K562 (cell line): ENCODE measurements at regions not wholly inside any gene's neighbourhood (a gene's known extent, or its start where the extent isn't known, plus 50 kb on each side); places are given as distances from the start of the nearest gene placed in this dataset.

Experiments used
- ATAC-seq: fragments of 200-7000 bp; cut with Tn5 transposase; 3 replicates; pipeline ENCODE4 v1.9.1; 2020; ENCODE audit warnings: moderate library complexity
- BruUV-seq: library from RNA; stranded (reverse); fragments of 400-500 nt; replicated peaks from 2 replicates; lab custom pipeline; 2021; lab: Mats Ljungman, UMichigan
- CTCF ChIA-PET: fragments of 300-600 bp; formaldehyde crosslinking; extraction: SDS; loops from one replicate; lab custom pipeline; 2021; ENCODE audit warnings: low intra/inter-chr PET ratio; lab: Yijun Ruan, JAX
- POLR2A ChIA-PET: fragments of 300-600, 350-650 bp; sonication (Branson Sonifier 250); formaldehyde crosslinking; extraction: SDS; loops from one replicate; lab custom pipeline; 2021; ENCODE audit warnings: antibody characterized with exemption, inconsistent platforms; lab: Yijun Ruan, JAX
- DNase-seq, 4 experiments: peaks; one replicate each; pipeline versions ENCODE4 v3.0.0 to v3.0.0-alpha.2; 2011 to 2018; ENCODE audit warnings: low spot score in 3 of 4, mixed read lengths in 3 of 4; ENCODE audit errors: extremely low read depth in 1 of 4
- FAIRE-seq: peaks from 2 replicates; lab custom pipeline; 2011; peaks lifted over from hg19 to GRCh38; lab: Jason Lieb, UNC
- H2AFZ ChIP-seq: 2 replicates; pipeline ENCODE4 v1.6.0; 2011; ENCODE audit warnings: low read depth, low read length, control low read depth, inconsistent platforms
- H3K27ac ChIP-seq: fragments of 200-600 bp; 3 replicates; pipeline ENCODE4 v1.8.0; 2011; ENCODE audit warnings: low read depth, mild to moderate bottlenecking, control low read depth, inconsistent platforms, low read length, moderate library complexity, mixed read lengths; ENCODE audit errors: extremely low read depth
- H3K27me3 ChIP-seq, 2 experiments: fragments of 300-600 bp in 1 of 2; 2 replicates in 1 of 2; 3 replicates in 1 of 2; pipeline versions ENCODE4 v1.6.0 to v1.8.0; 2011; ENCODE audit warnings: inconsistent platforms in 2 of 2, low read length in 2 of 2, mild to moderate bottlenecking in 1 of 2, mixed read lengths in 1 of 2, moderate library complexity in 1 of 2; ENCODE audit not compliant: control insufficient read depth in 2 of 2, insufficient read depth in 2 of 2
- H3K36me3 ChIP-seq: fragments of 300-600 bp; 3 replicates; pipeline ENCODE4 v1.8.0; 2011; ENCODE audit warnings: mild to moderate bottlenecking, low read length, inconsistent platforms; ENCODE audit not compliant: control insufficient read depth, insufficient read depth
- H3K4me1 ChIP-seq, 2 experiments: fragments of 200-600 bp in 1 of 2; replicated peaks in 1 of 2; 2 replicates in 1 of 2; 3 replicates in 1 of 2; pipeline versions ENCODE4 v1.5.1 to v1.8.0; 2011; ENCODE audit warnings: inconsistent platforms in 2 of 2, low read length in 2 of 2, mild to moderate bottlenecking in 1 of 2, mixed read lengths in 1 of 2, moderate library complexity in 1 of 2; ENCODE audit not compliant: control insufficient read depth in 2 of 2, insufficient read depth in 2 of 2
- H3K4me2 ChIP-seq: 2 replicates; pipeline ENCODE4 v1.6.1; 2011; ENCODE audit warnings: low read length, control low read depth, inconsistent platforms, mixed read lengths; ENCODE audit not compliant: insufficient read depth
- H3K4me3 ChIP-seq: fragments of 200-600 bp; sonication (generic), shearing (Covaris generic); 2 replicates; pipeline ENCODE4 v1.5.1; 2016; ENCODE audit warnings: control low read depth, inconsistent platforms
- H3K79me2 ChIP-seq: fragments of 200-600 bp; 3 replicates; pipeline ENCODE4 v1.8.0; 2011; ENCODE audit warnings: low read length, inconsistent platforms; ENCODE audit not compliant: control insufficient read depth, insufficient read depth
- H3K9ac ChIP-seq, 2 experiments: 2 replicates each; pipeline versions ENCODE4 v1.6.0 to v1.6.1; 2011; ENCODE audit warnings: low read depth in 2 of 2, low read length in 2 of 2, control low read depth in 1 of 2, inconsistent platforms in 1 of 2, mild to moderate bottlenecking in 1 of 2, mixed read lengths in 1 of 2; ENCODE audit not compliant: insufficient read depth in 1 of 2
- H3K9me1 ChIP-seq: one replicate; pipeline ENCODE4 v1.6.0; 2011; ENCODE audit warnings: inconsistent platforms, mild to moderate bottlenecking, low read length, moderate library complexity; ENCODE audit not compliant: control insufficient read depth, insufficient read depth
- H3K9me3 ChIP-seq: replicated peaks from 2 replicates; pipeline ENCODE4 v1.5.1; 2011; ENCODE audit warnings: low read depth, low read length, inconsistent platforms; ENCODE audit not compliant: control insufficient read depth, insufficient read depth
- H4K20me1 ChIP-seq: replicated peaks from 2 replicates; pipeline ENCODE4 v1.6.1; 2011; ENCODE audit warnings: low read length, inconsistent platforms, mixed read lengths; ENCODE audit not compliant: control insufficient read depth, insufficient read depth
- EP300 ChIP-seq: IDR thresholded peaks from 2 replicates; pipeline ENCODE4 v1.6.1; 2012; ENCODE audit warnings: low read length, improper control_type of control experiment
- GTF3C2 ChIP-seq: IDR thresholded peaks from 3 replicates; pipeline ENCODE4 v1.6.1; 2011; ENCODE audit warnings: borderline replicate concordance, mild to moderate bottlenecking, moderate library complexity; ENCODE audit not compliant: insufficient read length; ENCODE audit errors: extremely low read depth
- KDM5B ChIP-seq: fragments of 200-600 bp; sonication (generic); IDR thresholded peaks from 2 replicates; pipeline ENCODE4 v1.6.1; 2012; ENCODE audit warnings: low read depth, mild to moderate bottlenecking, moderate library complexity, low read length, control low read depth, inconsistent platforms; ENCODE audit not compliant: insufficient replicate concordance
- MECOM ChIP-seq: fragments of 250-450 bp; sonication (Bioruptor Pico); IDR thresholded peaks from 2 replicates; pipeline ENCODE4 v1.8.0; 2022; ENCODE audit warnings: inconsistent platforms
- NCOA1 ChIP-seq: fragments of 450-650 bp; IDR thresholded peaks from 2 replicates; pipeline ENCODE4 v1.6.1; 2016; ENCODE audit warnings: low read depth
- PRMT5 ChIP-seq: sonication (generic); formaldehyde crosslinking; IDR thresholded peaks from 2 replicates; pipeline ENCODE4 v1.5.0; 2020; ENCODE audit warnings: missing genetic modification reagents
- RCOR1 ChIP-seq, 2 experiments: IDR thresholded peaks; 2 replicates each; pipeline ENCODE4 v1.6.1; 2012; ENCODE audit warnings: low read depth in 2 of 2, low read length in 2 of 2, borderline replicate concordance in 1 of 2, improper control_type of control experiment in 1 of 2
- SMC3 ChIP-seq: conservative IDR thresholded peaks from 2 replicates; pipeline ENCODE4 v1.6.1; 2011; ENCODE audit warnings: low read depth, low read length, improper control_type of control experiment; ENCODE audit not compliant: insufficient read depth
- TFAM ChIP-seq: fragments of 250-450 bp; sonication (Bioruptor Pico); conservative IDR thresholded peaks from 2 replicates; pipeline ENCODE4 v1.5.0; 2021; ENCODE audit warnings: mild to moderate bottlenecking, moderate library complexity
- TRIM24 ChIP-seq, 2 experiments: fragments of 450-650 bp; IDR thresholded peaks; 2 replicates each; pipeline ENCODE4 v1.6.1; 2016
- ZNF175 ChIP-seq: fragments of 200-800 bp; sonication (Bioruptor generic); IDR thresholded peaks from 2 replicates; pipeline ENCODE4 v1.6.1; 2016; ENCODE audit warnings: low read depth, mild to moderate bottlenecking, missing genetic modification characterization, missing compliant biosample characterization
- ZNF197 ChIP-seq: fragments of 200-800 bp; sonication (Bioruptor generic); IDR thresholded peaks from 2 replicates; pipeline ENCODE4 v1.6.1; 2016; ENCODE audit warnings: low read depth, missing genetic modification characterization, missing compliant biosample characterization
- ZNF282 ChIP-seq: sonication (generic); formaldehyde crosslinking; IDR thresholded peaks from 2 replicates; pipeline ENCODE4 v1.8.1; 2023; ENCODE audit warnings: missing genetic modification reagents
- ZNF408 ChIP-seq: fragments of 250-450 bp; sonication (Bioruptor Pico); IDR thresholded peaks from 2 replicates; pipeline ENCODE4 v1.4.0; 2020; ENCODE audit warnings: low read depth, mild to moderate bottlenecking, moderate library complexity
- ZNF57 ChIP-seq: fragments of 450-650 bp; formaldehyde crosslinking; IDR thresholded peaks from 2 replicates; pipeline ENCODE4 v1.4.0; 2020; ENCODE audit warnings: mild to moderate bottlenecking, moderate library complexity
- WGBS: fragments of 100-300 bp; shearing (Covaris generic); methylation state at CpG from one replicate; pipeline ENCODE4 v1.1.6; 2016; ENCODE audit warnings: low coverage, mixed read lengths; ENCODE audit not compliant: insufficient coverage; ENCODE audit errors: missing lambda C conversion rate; 5-methylcytosine and 5-hydroxymethylcytosine counted together
- in situ Hi-C: fragments of 300-500 bp; cut with MboI; formaldehyde crosslinking; loops from 4 replicates; pipeline ENCODE4 v1.15.0; 2018; ENCODE audit warnings: inconsistent platforms, mixed read lengths
- intact Hi-C: fragments of 100-400 bp; cut with micrococcal nuclease; formaldehyde crosslinking; loops from 2 replicates; pipeline ENCODE4 v1.14.2; 2022
- TF ChIP-seq, protein P1 (sequence below): conservative IDR thresholded peaks from 2 replicates; pipeline ENCODE4 v1.6.1; 2011; ENCODE audit warnings: low read depth, mild to moderate bottlenecking, low read length; ENCODE audit not compliant: control insufficient read depth
- TF ChIP-seq, protein P2 (sequence below): fragments of 450-650 bp; IDR thresholded peaks from 2 replicates; pipeline ENCODE4 v1.6.1; 2016; ENCODE audit warnings: missing biosample characterization, missing genetic modification characterization

GRCh38 chr11:45482331-45482730, 183.1 kb downstream of the CHST1 start:
- no peaks in the 10 kb centered on the region for H3K9me3 ChIP-seq
- TF ChIP-seq, protein P1, sequence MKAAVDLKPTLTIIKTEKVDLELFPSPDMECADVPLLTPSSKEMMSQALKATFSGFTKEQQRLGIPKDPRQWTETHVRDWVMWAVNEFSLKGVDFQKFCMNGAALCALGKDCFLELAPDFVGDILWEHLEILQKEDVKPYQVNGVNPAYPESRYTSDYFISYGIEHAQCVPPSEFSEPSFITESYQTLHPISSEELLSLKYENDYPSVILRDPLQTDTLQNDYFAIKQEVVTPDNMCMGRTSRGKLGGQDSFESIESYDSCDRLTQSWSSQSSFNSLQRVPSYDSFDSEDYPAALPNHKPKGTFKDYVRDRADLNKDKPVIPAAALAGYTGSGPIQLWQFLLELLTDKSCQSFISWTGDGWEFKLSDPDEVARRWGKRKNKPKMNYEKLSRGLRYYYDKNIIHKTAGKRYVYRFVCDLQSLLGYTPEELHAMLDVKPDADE = no peak
- TF ChIP-seq ZNF197 (CRISPR knock-in tag) (no peak), ZNF57 (CRISPR knock-in tag) (no peak), SMC3 (no peak), RCOR1 (IDR thresholded peaks at IDR 0.05; ENCODE audit: borderline replicate concordance in 1 of 2, low read depth in 2 of 2, low read length in 2 of 2) (no peak), TFAM (no peak), GTF3C2 (no peak), MECOM (CRISPR knock-in tag) (no peak), NCOA1 (no peak), PRMT5 (CRISPR knock-in tag) (no peak), ZNF175 (CRISPR knock-in tag) (no peak), ZNF408 (no peak), TRIM24 (IDR thresholded peaks at IDR 0.05) (no peak), KDM5B (no peak), EP300 (no peak), ZNF282 (CRISPR knock-in tag) (no peak)
- TF ChIP-seq, protein P2, sequence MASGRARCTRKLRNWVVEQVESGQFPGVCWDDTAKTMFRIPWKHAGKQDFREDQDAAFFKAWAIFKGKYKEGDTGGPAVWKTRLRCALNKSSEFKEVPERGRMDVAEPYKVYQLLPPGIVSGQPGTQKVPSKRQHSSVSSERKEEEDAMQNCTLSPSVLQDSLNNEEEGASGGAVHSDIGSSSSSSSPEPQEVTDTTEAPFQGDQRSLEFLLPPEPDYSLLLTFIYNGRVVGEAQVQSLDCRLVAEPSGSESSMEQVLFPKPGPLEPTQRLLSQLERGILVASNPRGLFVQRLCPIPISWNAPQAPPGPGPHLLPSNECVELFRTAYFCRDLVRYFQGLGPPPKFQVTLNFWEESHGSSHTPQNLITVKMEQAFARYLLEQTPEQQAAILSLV = no peak
- TF ChIP-seq, all 486 proteins: peak for 0
- BruUV-seq = no TSS peak
- no peak for ATAC-seq
- Histone ChIP-seq H3K36me3 (no peaks in the 10 kb centered on the region), H3K4me1 (no peaks in the 10 kb centered on the region), H2AFZ (no peak overlapping the region), H3K27ac (no peak overlapping the region), H4K20me1 (no peaks in the 10 kb centered on the region; the same call in 1 of the 2 replicates), H3K4me3 (no peak overlapping the region), H3K79me2 (no peaks in the 10 kb centered on the region), H3K4me2 (no peak overlapping the region), H3K27me3 (peaks cover 12 to 18% of the 10 kb centered on the region in 2 experiments; a peak in 3 of 5 replicates), H3K9me1 (no peaks in the 10 kb centered on the region), H3K9ac (no peak overlapping the region)
- no peak for DNase-seq
- in situ Hi-C loops = no loop called here
- POLR2A ChIA-PET = interaction anchor here (0.6 kb wide), 2 partner anchors 62 to 718 kb away, joined by 3 to 4 read pairs; no protein-coding TSS in a partner anchor
- CTCF ChIA-PET = no interaction called here
- intact Hi-C loops = no loop called here
- FAIRE-seq = no peak
- WGBS = 0% methylated on average over 7 of the region's 7 CpGs
